K562 (cell line): ENCODE measurements at regions not wholly inside any gene's neighbourhood (a gene's known extent, or its start where the extent isn't known, plus 50 kb on each side); places are given as distances from the start of the nearest gene placed in this dataset.
A peak's percentile ranks its signal among the peaks of the same experiment; 100 is the strongest.

Experiments used
- ATAC-seq: fragments of 200-7000 bp; cut with Tn5 transposase; 3 replicates; pipeline ENCODE4 v1.9.1; 2020; ENCODE audit warnings: moderate library complexity
- BruUV-seq: library from RNA; stranded (reverse); fragments of 400-500 nt; replicated peaks from 2 replicates; lab custom pipeline; 2021; lab: Mats Ljungman, UMichigan
- CTCF ChIA-PET: fragments of 300-600 bp; formaldehyde crosslinking; extraction: SDS; loops from one replicate; lab custom pipeline; 2021; ENCODE audit warnings: low intra/inter-chr PET ratio; lab: Yijun Ruan, JAX
- POLR2A ChIA-PET: fragments of 300-600, 350-650 bp; sonication (Branson Sonifier 250); formaldehyde crosslinking; extraction: SDS; loops from one replicate; lab custom pipeline; 2021; ENCODE audit warnings: antibody characterized with exemption, inconsistent platforms; lab: Yijun Ruan, JAX
- DNase-seq, 4 experiments: peaks; one replicate each; pipeline versions ENCODE4 v3.0.0 to v3.0.0-alpha.2; 2011 to 2018; ENCODE audit warnings: low spot score in 3 of 4, mixed read lengths in 3 of 4; ENCODE audit errors: extremely low read depth in 1 of 4
- FAIRE-seq: peaks from 2 replicates; lab custom pipeline; 2011; peaks lifted over from hg19 to GRCh38; lab: Jason Lieb, UNC
- H2AFZ ChIP-seq: 2 replicates; pipeline ENCODE4 v1.6.0; 2011; ENCODE audit warnings: low read depth, low read length, control low read depth, inconsistent platforms
- H3K27ac ChIP-seq: fragments of 200-600 bp; 3 replicates; pipeline ENCODE4 v1.8.0; 2011; ENCODE audit warnings: low read depth, mild to moderate bottlenecking, control low read depth, inconsistent platforms, low read length, moderate library complexity, mixed read lengths; ENCODE audit errors: extremely low read depth
- H3K27me3 ChIP-seq, 2 experiments: fragments of 300-600 bp in 1 of 2; 2 replicates in 1 of 2; 3 replicates in 1 of 2; pipeline versions ENCODE4 v1.6.0 to v1.8.0; 2011; ENCODE audit warnings: inconsistent platforms in 2 of 2, low read length in 2 of 2, mild to moderate bottlenecking in 1 of 2, mixed read lengths in 1 of 2, moderate library complexity in 1 of 2; ENCODE audit not compliant: control insufficient read depth in 2 of 2, insufficient read depth in 2 of 2
- H3K36me3 ChIP-seq: fragments of 300-600 bp; 3 replicates; pipeline ENCODE4 v1.8.0; 2011; ENCODE audit warnings: mild to moderate bottlenecking, low read length, inconsistent platforms; ENCODE audit not compliant: control insufficient read depth, insufficient read depth
- H3K4me1 ChIP-seq, 2 experiments: fragments of 200-600 bp in 1 of 2; replicated peaks in 1 of 2; 2 replicates in 1 of 2; 3 replicates in 1 of 2; pipeline versions ENCODE4 v1.5.1 to v1.8.0; 2011; ENCODE audit warnings: inconsistent platforms in 2 of 2, low read length in 2 of 2, mild to moderate bottlenecking in 1 of 2, mixed read lengths in 1 of 2, moderate library complexity in 1 of 2; ENCODE audit not compliant: control insufficient read depth in 2 of 2, insufficient read depth in 2 of 2
- H3K4me2 ChIP-seq: 2 replicates; pipeline ENCODE4 v1.6.1; 2011; ENCODE audit warnings: low read length, control low read depth, inconsistent platforms, mixed read lengths; ENCODE audit not compliant: insufficient read depth
- H3K4me3 ChIP-seq: fragments of 200-600 bp; sonication (generic), shearing (Covaris generic); 2 replicates; pipeline ENCODE4 v1.5.1; 2016; ENCODE audit warnings: control low read depth, inconsistent platforms
- H3K79me2 ChIP-seq: fragments of 200-600 bp; 3 replicates; pipeline ENCODE4 v1.8.0; 2011; ENCODE audit warnings: low read length, inconsistent platforms; ENCODE audit not compliant: control insufficient read depth, insufficient read depth
- H3K9ac ChIP-seq, 2 experiments: 2 replicates each; pipeline versions ENCODE4 v1.6.0 to v1.6.1; 2011; ENCODE audit warnings: low read depth in 2 of 2, low read length in 2 of 2, control low read depth in 1 of 2, inconsistent platforms in 1 of 2, mild to moderate bottlenecking in 1 of 2, mixed read lengths in 1 of 2; ENCODE audit not compliant: insufficient read depth in 1 of 2
- H3K9me1 ChIP-seq: one replicate; pipeline ENCODE4 v1.6.0; 2011; ENCODE audit warnings: inconsistent platforms, mild to moderate bottlenecking, low read length, moderate library complexity; ENCODE audit not compliant: control insufficient read depth, insufficient read depth
- H3K9me3 ChIP-seq: replicated peaks from 2 replicates; pipeline ENCODE4 v1.5.1; 2011; ENCODE audit warnings: low read depth, low read length, inconsistent platforms; ENCODE audit not compliant: control insufficient read depth, insufficient read depth
- H4K20me1 ChIP-seq: replicated peaks from 2 replicates; pipeline ENCODE4 v1.6.1; 2011; ENCODE audit warnings: low read length, inconsistent platforms, mixed read lengths; ENCODE audit not compliant: control insufficient read depth, insufficient read depth
- ASH1L ChIP-seq: fragments of 450-650 bp; IDR thresholded peaks from 2 replicates; pipeline ENCODE4 v1.6.1; 2018; ENCODE audit warnings: borderline replicate concordance, mild to moderate bottlenecking, low read depth; ENCODE audit not compliant: partially characterized antibody
- FUS ChIP-seq: fragments of 200-400 bp; formaldehyde crosslinking; optimal IDR thresholded peaks from 2 replicates; pipeline ENCODE3; 2017; ENCODE audit warnings: low read depth, low read length
- NCOA1 ChIP-seq: fragments of 450-650 bp; IDR thresholded peaks from 2 replicates; pipeline ENCODE4 v1.6.1; 2016; ENCODE audit warnings: low read depth
- NEUROD1 ChIP-seq: fragments of 150-350 bp; IDR thresholded peaks from 2 replicates; pipeline ENCODE4 v1.6.1; 2014; ENCODE audit warnings: borderline replicate concordance, low read length, low read depth; ENCODE audit not compliant: partially characterized antibody
- RAD21 ChIP-seq, 2 experiments: fragments of 250-450 bp in 1 of 2; fragments of 450-650 bp in 1 of 2; sonication (Bioruptor Pico) in 1 of 2; formaldehyde crosslinking in 1 of 2; IDR thresholded peaks in 1 of 2; conservative IDR thresholded peaks in 1 of 2; 2 replicates each; pipeline versions ENCODE4 v1.4.0 to v1.8.0; 2020 to 2022; ENCODE audit warnings: mild to moderate bottlenecking in 2 of 2, moderate library complexity in 1 of 2
- TFAP4 ChIP-seq: sonication (generic); formaldehyde crosslinking; IDR thresholded peaks from 2 replicates; pipeline ENCODE4 v1.8.0; 2022; ENCODE audit warnings: missing genetic modification reagents, mild to moderate bottlenecking, moderate library complexity, borderline replicate concordance
- WGBS: fragments of 100-300 bp; shearing (Covaris generic); methylation state at CpG from one replicate; pipeline ENCODE4 v1.1.6; 2016; ENCODE audit warnings: low coverage, mixed read lengths; ENCODE audit not compliant: insufficient coverage; ENCODE audit errors: missing lambda C conversion rate; 5-methylcytosine and 5-hydroxymethylcytosine counted together
- in situ Hi-C: fragments of 300-500 bp; cut with MboI; formaldehyde crosslinking; loops from 4 replicates; pipeline ENCODE4 v1.15.0; 2018; ENCODE audit warnings: inconsistent platforms, mixed read lengths
- intact Hi-C: fragments of 100-400 bp; cut with micrococcal nuclease; formaldehyde crosslinking; loops from 2 replicates; pipeline ENCODE4 v1.14.2; 2022
- TF ChIP-seq, protein P1 (sequence below), 3 experiments: IDR thresholded peaks in 2 of 3; conservative IDR thresholded peaks in 1 of 3; 2 replicates each; pipeline ENCODE4 v1.5.1; 2011 to 2012; ENCODE audit warnings: low read length in 3 of 3, mild to moderate bottlenecking in 3 of 3, control low read depth in 2 of 3, improper control_type of control experiment in 1 of 3, inconsistent platforms in 1 of 3, low read depth in 1 of 3, mixed read lengths in 1 of 3, moderate library complexity in 1 of 3; ENCODE audit not compliant: insufficient read depth in 2 of 3
- TF ChIP-seq, protein P2 (sequence below), 3 experiments: fragments of 200-800 bp in 1 of 3; sonication (Bioruptor generic) in 1 of 3; sonication (generic) in 1 of 3; formaldehyde crosslinking in 1 of 3; IDR thresholded peaks; 2 replicates each; pipeline versions ENCODE4 v1.6.1 to v1.8.0; 2016 to 2022; ENCODE audit warnings: mild to moderate bottlenecking in 2 of 3, missing compliant biosample characterization in 2 of 3, missing genetic modification characterization in 2 of 3, missing genetic modification reagents in 1 of 3

DNA sequence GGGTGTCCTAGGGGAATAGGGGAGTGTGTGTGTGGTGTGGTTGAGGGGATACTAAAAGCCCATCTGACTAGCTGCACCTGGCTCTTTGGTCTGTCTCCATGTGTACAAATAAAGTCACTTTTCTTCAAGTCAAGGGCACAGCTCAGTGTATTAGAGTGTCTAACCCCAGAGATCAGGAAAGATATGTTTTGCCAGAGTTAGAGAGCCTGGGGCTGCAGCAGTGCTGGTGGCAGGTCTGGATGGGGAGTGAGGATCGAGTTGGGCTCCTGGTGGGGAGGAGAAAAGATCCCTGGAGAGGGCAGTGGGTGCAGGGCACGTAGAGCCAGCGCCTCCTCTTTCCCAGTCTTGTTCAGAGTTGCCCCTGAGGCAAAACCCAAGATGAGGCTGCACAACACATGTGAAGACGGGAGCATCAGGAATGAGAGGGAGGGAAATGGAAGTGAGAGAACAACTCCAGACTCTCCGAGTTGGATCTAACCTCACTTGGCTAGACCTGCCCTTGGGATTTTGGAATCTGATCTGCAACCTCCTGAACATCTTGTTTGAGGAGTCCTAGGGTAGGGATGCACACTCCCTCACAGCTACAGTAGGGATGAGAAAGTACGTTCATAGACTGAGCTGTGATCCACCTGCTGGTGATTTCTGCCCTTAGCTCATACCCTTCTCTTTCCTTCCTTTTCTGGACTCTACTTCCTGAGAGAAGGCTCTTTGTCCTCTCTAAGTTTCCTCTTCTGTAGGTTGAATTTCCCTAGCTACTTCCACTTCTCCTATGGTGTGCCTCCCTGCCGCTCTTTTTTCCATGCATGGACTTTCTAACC is 309.9 kb downstream of the ZSWIM6 start:
- ChIA-PET POLR2A (no interaction called here), CTCF (no interaction called here)
- BruUV-seq, result no TSS peak
- no peaks in the 10 kb centered on the region for H3K79me2 ChIP-seq
- no peaks in the 10 kb centered on the region for H3K9me1 ChIP-seq
- no peak overlapping the region for H3K4me3 ChIP-seq
- no peak for TF ChIP-seq NEUROD1
- TF ChIP-seq, protein P1, sequence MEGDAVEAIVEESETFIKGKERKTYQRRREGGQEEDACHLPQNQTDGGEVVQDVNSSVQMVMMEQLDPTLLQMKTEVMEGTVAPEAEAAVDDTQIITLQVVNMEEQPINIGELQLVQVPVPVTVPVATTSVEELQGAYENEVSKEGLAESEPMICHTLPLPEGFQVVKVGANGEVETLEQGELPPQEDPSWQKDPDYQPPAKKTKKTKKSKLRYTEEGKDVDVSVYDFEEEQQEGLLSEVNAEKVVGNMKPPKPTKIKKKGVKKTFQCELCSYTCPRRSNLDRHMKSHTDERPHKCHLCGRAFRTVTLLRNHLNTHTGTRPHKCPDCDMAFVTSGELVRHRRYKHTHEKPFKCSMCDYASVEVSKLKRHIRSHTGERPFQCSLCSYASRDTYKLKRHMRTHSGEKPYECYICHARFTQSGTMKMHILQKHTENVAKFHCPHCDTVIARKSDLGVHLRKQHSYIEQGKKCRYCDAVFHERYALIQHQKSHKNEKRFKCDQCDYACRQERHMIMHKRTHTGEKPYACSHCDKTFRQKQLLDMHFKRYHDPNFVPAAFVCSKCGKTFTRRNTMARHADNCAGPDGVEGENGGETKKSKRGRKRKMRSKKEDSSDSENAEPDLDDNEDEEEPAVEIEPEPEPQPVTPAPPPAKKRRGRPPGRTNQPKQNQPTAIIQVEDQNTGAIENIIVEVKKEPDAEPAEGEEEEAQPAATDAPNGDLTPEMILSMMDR (IDR thresholded peaks at IDR 0.05 in 2 of 3, conservative IDR thresholded peaks at IDR 0.05 in 1 of 3; ENCODE audit: insufficient read depth in 2 of 3, low read depth in 1 of 3, low read length in 3 of 3), result peak in 1 of 3 experiments; percentile 19; a peak in 1 of 6 replicates
- TF ChIP-seq TFAP4 (CRISPR knock-in tag), result no peak
- no peak for TF ChIP-seq FUS
- peak in 1 of 2 experiments; percentile 32; a peak in 2 of 4 replicates for TF ChIP-seq RAD21 (CRISPR knock-in tag; conservative IDR thresholded peaks at IDR 0.05 in 1 of 2, IDR thresholded peaks at IDR 0.05 in 1 of 2)
- TF ChIP-seq ASH1L, result no peak
- TF ChIP-seq, protein P2, sequence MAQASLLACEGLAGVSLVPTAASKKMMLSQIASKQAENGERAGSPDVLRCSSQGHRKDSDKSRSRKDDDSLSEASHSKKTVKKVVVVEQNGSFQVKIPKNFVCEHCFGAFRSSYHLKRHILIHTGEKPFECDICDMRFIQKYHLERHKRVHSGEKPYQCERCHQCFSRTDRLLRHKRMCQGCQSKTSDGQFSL (CRISPR knock-in tag; IDR thresholded peaks at IDR 0.05), result no peak
- TF ChIP-seq, protein P2 (tag; IDR thresholded peaks at IDR 0.05), result no peak
- TF ChIP-seq NCOA1, result no peak
- H3K9ac ChIP-seq, result no peak overlapping the region
- in situ Hi-C loops (loop anchor here (25.0 kb wide), 1 partner anchor 580 kb away; no protein-coding TSS in a partner anchor), intact Hi-C loops (no loop called here)
- 2% methylated on average over 6 of the region's 7 CpGs for WGBS
- H3K27ac ChIP-seq, result no peak overlapping the region
- peak; percentile 61 for ATAC-seq
- H3K4me1 ChIP-seq, result no peaks in the 10 kb centered on the region
- no peak overlapping the region for H3K4me2 ChIP-seq
- peaks cover 0 to 20% of the 10 kb centered on the region in 2 experiments; a peak in 4 of 5 replicates for H3K27me3 ChIP-seq
- no peaks in the 10 kb centered on the region for H3K36me3 ChIP-seq
- no peak overlapping the region for H2AFZ ChIP-seq
- H3K9me3 ChIP-seq, result no peaks in the 10 kb centered on the region
- FAIRE-seq, result no peak
- no peak for DNase-seq
- no peaks in the 10 kb centered on the region for H4K20me1 ChIP-seq
